22Rv1 (cell line): ENCODE measurements at regions not wholly inside any gene's neighbourhood (a gene's known extent, or its start where the extent isn't known, plus 50 kb on each side); places are given as distances from the start of the nearest gene placed in this dataset.

Experiments
- H3K27ac ChIP-seq: fragments of 450-650 bp; 2 replicates; pipeline ENCODE4 v1.5.1; 2017
- CTCF ChIP-seq: fragments of 450-650 bp; IDR thresholded peaks from 2 replicates; pipeline ENCODE4 v1.5.1; 2017; ENCODE audit warnings: mild to moderate bottlenecking
- ZFX ChIP-seq: fragments of 450-650 bp; IDR thresholded peaks from 2 replicates; pipeline ENCODE4 v1.6.1; 2017; ENCODE audit warnings: antibody characterized with exemption, borderline replicate concordance

GRCh38 chr9:93822229-93822628 is 132.9 kb downstream of the BARX1 start:
- no peak overlapping the region for H3K27ac ChIP-seq
- TF ChIP-seq ZFX = no peak
- no peak for TF ChIP-seq CTCF

- TF ChIP-seq ZFX = no peak
- TF ChIP-seq CTCF = no peak
- H3K27ac ChIP-seq = no peak overlapping the region
Observed at GRCh38 chr9:93821307-93821703, 133.8 kb downstream of the BARX1 start.

GRCh38 chr9:93820667-93821306 is 134.4 kb downstream of the BARX1 start:
- no peak for TF ChIP-seq CTCF
- no peak for TF ChIP-seq ZFX
- H3K27ac ChIP-seq = no peak overlapping the region

- H3K27ac ChIP-seq = no peak overlapping the region
- TF ChIP-seq CTCF (no peak), ZFX (no peak)
Observed at GRCh38 chr9:93819905-93820304, 135.2 kb downstream of the BARX1 start.

GRCh38 chr9:93818827-93819472 is 136.2 kb downstream of the BARX1 start:
- H3K27ac ChIP-seq = no peak overlapping the region
- TF ChIP-seq ZFX (no peak), CTCF (no peak)

GRCh38 chr9:93818237-93818636 is 136.9 kb downstream of the BARX1 start:
- TF ChIP-seq ZFX (no peak), CTCF (no peak)
- H3K27ac ChIP-seq = no peak overlapping the region

- TF ChIP-seq ZFX (no peak), CTCF (no peak)
- H3K27ac ChIP-seq = no peak overlapping the region
Observed at GRCh38 chr9:93815677-93816076, 139.5 kb downstream of the BARX1 start.
